IMR-90 (cell line): ENCODE measurements at regions not wholly inside any gene's neighbourhood (a gene's known extent, or its start where the extent isn't known, plus 50 kb on each side); places are given as distances from the start of the nearest gene placed in this dataset.

Source experiments
- ATAC-seq: fragments of 200-7000 bp; cut with Tn5 transposase; 2 replicates; pipeline ENCODE4 v1.9.1; 2020; ENCODE audit warnings: low read depth, mild to moderate bottlenecking, moderate library complexity
- BruUV-seq: library from RNA; stranded (reverse); fragments of 400-500 nt; replicated peaks from 2 replicates; lab custom pipeline; 2021; lab: Mats Ljungman, UMichigan
- CTCF ChIA-PET: fragments of 300-600 bp; formaldehyde crosslinking; extraction: SDS; loops from one replicate; lab custom pipeline; 2021; ENCODE audit warnings: antibody characterized with exemption; lab: Yijun Ruan, JAX
- POLR2A ChIA-PET: fragments of 300-600 bp; sonication (Branson Sonifier 250); formaldehyde crosslinking; loops from one replicate; lab custom pipeline; 2022; ENCODE audit warnings: antibody characterized with exemption; ENCODE audit not compliant: unreplicated experiment; lab: Charles Lee
- DNase-seq: peaks from one replicate; pipeline ENCODE4 v3.0.0; 2013
- H2AFZ ChIP-seq: replicated peaks from 2 replicates; pipeline ENCODE3; 2013; ENCODE audit warnings: low read length, mild to moderate bottlenecking; ENCODE audit not compliant: poor library complexity
- H2AK5ac ChIP-seq: 2 replicates; pipeline ENCODE4 v1.6.1; 2013; ENCODE audit warnings: low read depth, low read length, inconsistent platforms
- H2AK9ac ChIP-seq: replicated peaks from 2 replicates; pipeline ENCODE3; 2013; ENCODE audit warnings: mild to moderate bottlenecking, low read depth, low read length, moderate library complexity; ENCODE audit not compliant: poor library complexity
- H2BK120ac ChIP-seq: 2 replicates; pipeline ENCODE4 v1.6.1; 2013; ENCODE audit warnings: low read depth, low read length, inconsistent platforms
- H2BK15ac ChIP-seq: 3 replicates; pipeline ENCODE4 v1.6.1; 2013; ENCODE audit warnings: low read depth, low read length, inconsistent platforms
- H2BK20ac ChIP-seq: 2 replicates; pipeline ENCODE4 v1.6.1; 2013; ENCODE audit warnings: low read depth, mild to moderate bottlenecking, inconsistent platforms, low read length, moderate library complexity
- H2BK5ac ChIP-seq: 2 replicates; pipeline ENCODE4 v1.6.1; 2013; ENCODE audit warnings: mild to moderate bottlenecking, low read depth, low read length, inconsistent platforms; ENCODE audit not compliant: poor library complexity, severe bottlenecking
- H3K14ac ChIP-seq: replicated peaks from 2 replicates; pipeline ENCODE4 v1.6.1; 2013; ENCODE audit warnings: low read depth, low read length, inconsistent platforms
- H3K18ac ChIP-seq: 2 replicates; pipeline ENCODE4 v1.6.1; 2013; ENCODE audit warnings: low read depth, low read length, control low read depth
- H3K23ac ChIP-seq: 2 replicates; pipeline ENCODE4 v1.6.1; 2013; ENCODE audit warnings: low read depth, low read length, inconsistent platforms
- H3K27ac ChIP-seq: 2 replicates; pipeline ENCODE4 v1.5.1; 2013; ENCODE audit warnings: mild to moderate bottlenecking, control low read depth, low read length; ENCODE audit not compliant: insufficient read depth
- H3K27me3 ChIP-seq: 2 replicates; pipeline ENCODE4 v1.6.1; 2013; ENCODE audit warnings: low read length; ENCODE audit not compliant: control insufficient read depth, insufficient read depth
- H3K36me3 ChIP-seq: 2 replicates; pipeline ENCODE4 v1.6.1; 2013; ENCODE audit warnings: low read length, mixed read lengths; ENCODE audit not compliant: control insufficient read depth, insufficient read depth
- H3K4ac ChIP-seq: 2 replicates; pipeline ENCODE4 v1.6.1; 2013; ENCODE audit warnings: low read depth, low read length, inconsistent platforms
- H3K4me1 ChIP-seq: 2 replicates; pipeline ENCODE4 v1.6.1; 2013; ENCODE audit warnings: low read length, mixed read lengths; ENCODE audit not compliant: control insufficient read depth, insufficient read depth
- H3K4me2 ChIP-seq: 2 replicates; pipeline ENCODE4 v1.6.1; 2013; ENCODE audit warnings: low read depth, mild to moderate bottlenecking, control low read depth, low read length, moderate library complexity
- H3K4me3 ChIP-seq: 2 replicates; pipeline ENCODE4 v1.5.1; 2013; ENCODE audit warnings: low read depth, mild to moderate bottlenecking, control low read depth, low read length, moderate library complexity; ENCODE audit not compliant: insufficient read depth
- H3K56ac ChIP-seq: 2 replicates; pipeline ENCODE4 v1.6.1; 2013; ENCODE audit warnings: low read length, inconsistent platforms; ENCODE audit not compliant: insufficient read depth; ENCODE audit errors: extremely low read depth
- H3K79me1 ChIP-seq, 2 experiments: 2 replicates each; pipeline ENCODE4 v1.6.1; 2013; ENCODE audit warnings: low read length in 2 of 2, inconsistent platforms in 1 of 2, low read depth in 1 of 2
- H3K9ac ChIP-seq: 2 replicates; pipeline ENCODE4 v1.6.1; 2013; ENCODE audit warnings: low read depth, low read length, control low read depth
- H3K9me1 ChIP-seq: 2 replicates; pipeline ENCODE4 v1.6.1; 2013; ENCODE audit warnings: low read length, inconsistent platforms; ENCODE audit not compliant: insufficient read depth
- H3K9me3 ChIP-seq: 2 replicates; pipeline ENCODE4 v1.6.1; 2013; ENCODE audit warnings: low read length; ENCODE audit not compliant: control insufficient read depth, insufficient read depth
- H4K20me1 ChIP-seq: 2 replicates; pipeline ENCODE4 v1.6.1; 2013; ENCODE audit warnings: low read length, inconsistent platforms; ENCODE audit not compliant: insufficient read depth
- H4K5ac ChIP-seq: 2 replicates; pipeline ENCODE4 v1.6.1; 2013; ENCODE audit warnings: mild to moderate bottlenecking, low read depth, low read length, control low read depth
- H4K8ac ChIP-seq, 2 experiments: 2 replicates each; pipeline ENCODE4 v1.6.1; 2013; ENCODE audit warnings: low read depth in 2 of 2, low read length in 2 of 2, control low read depth in 1 of 2, inconsistent platforms in 1 of 2
- H4K91ac ChIP-seq: 2 replicates; pipeline ENCODE4 v1.6.1; 2013; ENCODE audit warnings: low read depth, low read length, inconsistent platforms; ENCODE audit not compliant: insufficient read depth
- BHLHE40 ChIP-seq: fragments of 150-350 bp; IDR thresholded peaks from 2 replicates; pipeline ENCODE4 v1.6.1; 2016; ENCODE audit warnings: mild to moderate bottlenecking, low read depth, low read length
- CEBPB ChIP-seq: IDR thresholded peaks from 2 replicates; pipeline ENCODE4 v1.6.1; 2012; ENCODE audit warnings: low read depth, low read length, improper control_type of control experiment
- CHD1 ChIP-seq: IDR thresholded peaks from 2 replicates; pipeline ENCODE4 v1.6.1; 2012; ENCODE audit warnings: low read depth, low read length, improper control_type of control experiment
- FOS ChIP-seq: fragments of 150-350 bp; IDR thresholded peaks from 2 replicates; pipeline ENCODE4 v1.6.1; 2016; ENCODE audit warnings: low read depth, low read length
- MAFK ChIP-seq: IDR thresholded peaks from 2 replicates; pipeline ENCODE4 v1.6.1; 2012; ENCODE audit warnings: low read depth, low read length, improper control_type of control experiment
- MAZ ChIP-seq: IDR thresholded peaks from 2 replicates; pipeline ENCODE4 v1.6.1; 2012; ENCODE audit warnings: low read depth, mild to moderate bottlenecking, low read length, improper control_type of control experiment, moderate library complexity, borderline replicate concordance
- MXI1 ChIP-seq: IDR thresholded peaks from 2 replicates; pipeline ENCODE4 v1.6.1; 2012; ENCODE audit warnings: low read depth, mild to moderate bottlenecking, low read length, moderate library complexity, borderline replicate concordance
- NFE2L2 ChIP-seq: fragments of 150-350 bp; IDR thresholded peaks from 2 replicates; pipeline ENCODE4 v1.6.1; 2016; ENCODE audit warnings: low read depth, mild to moderate bottlenecking, low read length
- POLR2A ChIP-seq: IDR thresholded peaks from 2 replicates; pipeline ENCODE4 v1.6.1; 2012; ENCODE audit warnings: mild to moderate bottlenecking, low read depth, low read length
- RAD21 ChIP-seq: IDR thresholded peaks from 2 replicates; pipeline ENCODE4 v1.6.1; 2012; ENCODE audit warnings: low read length, improper control_type of control experiment
- RCOR1 ChIP-seq: IDR thresholded peaks from 2 replicates; pipeline ENCODE4 v1.6.1; 2012; ENCODE audit warnings: mild to moderate bottlenecking, low read length, improper control_type of control experiment; ENCODE audit not compliant: insufficient replicate concordance
- RFX5 ChIP-seq: IDR thresholded peaks from 2 replicates; pipeline ENCODE4 v1.8.0; 2012; ENCODE audit warnings: low read depth, mild to moderate bottlenecking, low read length, moderate library complexity
- SMC3 ChIP-seq: fragments of 150-350 bp; IDR thresholded peaks from 2 replicates; pipeline ENCODE4 v1.6.1; 2016; ENCODE audit warnings: low read depth, mild to moderate bottlenecking, antibody characterized with exemption, low read length, moderate library complexity
- WGBS, 2 experiments: methylation state at CpG; one replicate each; pipeline versions ENCODE4 v1.1.5 to v1.1.7; 2013; ENCODE audit warnings: missing lambda C conversion rate in 2 of 2; ENCODE audit not compliant: insufficient read length in 1 of 2; ENCODE audit errors: extremely low coverage in 2 of 2; 5-methylcytosine and 5-hydroxymethylcytosine counted together
- dilution Hi-C: fragments of 300-500 bp; cut with HindIII; formaldehyde crosslinking; loops from one replicate; pipeline ENCODE4 v1.14.3; 2018; ENCODE audit warnings: low sequenced_read_pairs; ENCODE audit not compliant: unreplicated experiment
- in situ Hi-C: fragments of 300-500 bp; cut with MboI; formaldehyde crosslinking; loops from 3 replicates; pipeline ENCODE4 v1.14.3; 2019; ENCODE audit warnings: low sequenced_read_pairs, inconsistent platforms, mixed read lengths
- intact Hi-C: fragments of 100-400 bp; cut with micrococcal nuclease; formaldehyde crosslinking; loops from 2 replicates; pipeline ENCODE4 v1.10.0; 2022
- TF ChIP-seq, protein P1 (sequence below): conservative IDR thresholded peaks from 2 replicates; pipeline ENCODE4 v1.5.1; 2012; ENCODE audit warnings: mild to moderate bottlenecking, low read depth, low read length, improper control_type of control experiment
- TF ChIP-seq, protein P2 (sequence below): fragments of 150-350 bp; IDR thresholded peaks from 2 replicates; pipeline ENCODE4 v1.6.1; 2017; ENCODE audit warnings: mild to moderate bottlenecking, antibody characterized with exemption, low read length, low read depth
- TF ChIP-seq, protein P3 (sequence below): fragments of 150-350 bp; IDR thresholded peaks from 2 replicates; pipeline ENCODE4 v1.6.1; 2016; ENCODE audit warnings: low read depth, mild to moderate bottlenecking, low read length, moderate library complexity, borderline replicate concordance

GRCh38 chr3:140768941-140769340 lies 91.1 kb downstream of the TRIM42 start:
- no peaks in the 10 kb centered on the region for H3K9me1 ChIP-seq
- intact Hi-C loops (no loop called here), in situ Hi-C loops (no loop called here), dilution Hi-C loops (no loop called here)
- no peak overlapping the region for H3K56ac ChIP-seq
- no peaks in the 10 kb centered on the region for H4K20me1 ChIP-seq
- H3K4me2 ChIP-seq: no peak overlapping the region
- CTCF ChIA-PET: no interaction called here
- H3K27me3 ChIP-seq: no peaks in the 10 kb centered on the region
- no peak overlapping the region for H3K23ac ChIP-seq
- no peak for ATAC-seq
- no peak overlapping the region for H2BK20ac ChIP-seq
- H2AFZ ChIP-seq: no peak overlapping the region
- no TSS peak for BruUV-seq
- no peak overlapping the region for H3K9ac ChIP-seq
- H3K9me3 ChIP-seq: no peaks in the 10 kb centered on the region
- H3K4ac ChIP-seq: no peak overlapping the region
- WGBS, 2 experiments: no CpG with 5 or more reads among the region's 2 CpGs
- no peak overlapping the region for H3K18ac ChIP-seq
- no peaks in the 10 kb centered on the region for H3K36me3 ChIP-seq
- TF ChIP-seq CHD1 (no peak), RFX5 (no peak), FOS (no peak), RAD21 (no peak), CEBPB (no peak), POLR2A (no peak), NFE2L2 (no peak), BHLHE40 (no peak), MAFK (no peak), SMC3 (no peak), RCOR1 (no peak), MAZ (no peak), MXI1 (no peak)
- TF ChIP-seq, protein P1, sequence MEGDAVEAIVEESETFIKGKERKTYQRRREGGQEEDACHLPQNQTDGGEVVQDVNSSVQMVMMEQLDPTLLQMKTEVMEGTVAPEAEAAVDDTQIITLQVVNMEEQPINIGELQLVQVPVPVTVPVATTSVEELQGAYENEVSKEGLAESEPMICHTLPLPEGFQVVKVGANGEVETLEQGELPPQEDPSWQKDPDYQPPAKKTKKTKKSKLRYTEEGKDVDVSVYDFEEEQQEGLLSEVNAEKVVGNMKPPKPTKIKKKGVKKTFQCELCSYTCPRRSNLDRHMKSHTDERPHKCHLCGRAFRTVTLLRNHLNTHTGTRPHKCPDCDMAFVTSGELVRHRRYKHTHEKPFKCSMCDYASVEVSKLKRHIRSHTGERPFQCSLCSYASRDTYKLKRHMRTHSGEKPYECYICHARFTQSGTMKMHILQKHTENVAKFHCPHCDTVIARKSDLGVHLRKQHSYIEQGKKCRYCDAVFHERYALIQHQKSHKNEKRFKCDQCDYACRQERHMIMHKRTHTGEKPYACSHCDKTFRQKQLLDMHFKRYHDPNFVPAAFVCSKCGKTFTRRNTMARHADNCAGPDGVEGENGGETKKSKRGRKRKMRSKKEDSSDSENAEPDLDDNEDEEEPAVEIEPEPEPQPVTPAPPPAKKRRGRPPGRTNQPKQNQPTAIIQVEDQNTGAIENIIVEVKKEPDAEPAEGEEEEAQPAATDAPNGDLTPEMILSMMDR: no peak
- TF ChIP-seq, protein P2, sequence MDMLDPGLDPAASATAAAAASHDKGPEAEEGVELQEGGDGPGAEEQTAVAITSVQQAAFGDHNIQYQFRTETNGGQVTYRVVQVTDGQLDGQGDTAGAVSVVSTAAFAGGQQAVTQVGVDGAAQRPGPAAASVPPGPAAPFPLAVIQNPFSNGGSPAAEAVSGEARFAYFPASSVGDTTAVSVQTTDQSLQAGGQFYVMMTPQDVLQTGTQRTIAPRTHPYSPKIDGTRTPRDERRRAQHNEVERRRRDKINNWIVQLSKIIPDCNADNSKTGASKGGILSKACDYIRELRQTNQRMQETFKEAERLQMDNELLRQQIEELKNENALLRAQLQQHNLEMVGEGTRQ: no peak
- TF ChIP-seq, protein P3, sequence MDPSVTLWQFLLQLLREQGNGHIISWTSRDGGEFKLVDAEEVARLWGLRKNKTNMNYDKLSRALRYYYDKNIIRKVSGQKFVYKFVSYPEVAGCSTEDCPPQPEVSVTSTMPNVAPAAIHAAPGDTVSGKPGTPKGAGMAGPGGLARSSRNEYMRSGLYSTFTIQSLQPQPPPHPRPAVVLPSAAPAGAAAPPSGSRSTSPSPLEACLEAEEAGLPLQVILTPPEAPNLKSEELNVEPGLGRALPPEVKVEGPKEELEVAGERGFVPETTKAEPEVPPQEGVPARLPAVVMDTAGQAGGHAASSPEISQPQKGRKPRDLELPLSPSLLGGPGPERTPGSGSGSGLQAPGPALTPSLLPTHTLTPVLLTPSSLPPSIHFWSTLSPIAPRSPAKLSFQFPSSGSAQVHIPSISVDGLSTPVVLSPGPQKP: no peak
- H3K4me3 ChIP-seq: no peak overlapping the region
- H2AK9ac ChIP-seq: no peak overlapping the region
- H3K79me1 ChIP-seq: no peaks in the 10 kb centered on the region
- no peak overlapping the region for H3K27ac ChIP-seq
- no peaks in the 10 kb centered on the region for H3K4me1 ChIP-seq
- no peak overlapping the region for H4K91ac ChIP-seq
- POLR2A ChIA-PET: no interaction called here
- no peak overlapping the region for H2BK15ac ChIP-seq
- no peak overlapping the region for H2AK5ac ChIP-seq
- DNase-seq: no peak
- H4K8ac ChIP-seq: no peak overlapping the region
- H2BK5ac ChIP-seq: no peak overlapping the region
- no peak overlapping the region for H4K5ac ChIP-seq
- no peak overlapping the region for H3K14ac ChIP-seq
- H2BK120ac ChIP-seq: no peak overlapping the region
